NCI-H187 treated with DMSO at 0.1 percent for 48 hours (cell line): ENCODE measurements at regions not wholly inside any gene's neighbourhood (a gene's known extent, or its start where the extent isn't known, plus 50 kb on each side); places are given as distances from the start of the nearest gene placed in this dataset.
"Not testable (repeated sequence)": the region's sequence is repeated elsewhere in the genome, so short reads cannot be mapped to it uniquely, and the experiment has no call there.

Source experiments
- DNase-seq: peaks from one replicate; lab custom pipeline; 2025; lab: John Stamatoyannopoulos, UW

DNA sequence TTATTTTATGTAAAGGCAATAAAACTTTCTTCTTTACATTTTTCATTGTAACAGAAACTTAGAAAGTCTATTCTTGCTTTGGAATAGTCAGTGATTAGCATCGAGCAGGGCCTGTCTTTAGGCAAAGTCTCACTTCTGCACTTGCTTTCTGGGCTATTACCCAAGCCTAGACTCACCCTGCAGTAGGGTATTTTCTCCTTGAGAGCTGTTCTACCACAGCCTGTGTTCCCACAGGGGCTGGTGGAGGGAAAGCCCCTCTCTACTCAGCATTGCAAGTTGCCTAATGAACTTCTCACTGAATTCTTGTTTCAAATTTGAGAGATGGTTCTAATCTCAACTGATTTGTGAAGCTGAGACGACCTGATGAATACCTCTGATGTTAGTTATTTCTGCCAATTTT lies 111.7 kb upstream of the KLHL14 start:
- no peak for DNase-seq

DNA sequence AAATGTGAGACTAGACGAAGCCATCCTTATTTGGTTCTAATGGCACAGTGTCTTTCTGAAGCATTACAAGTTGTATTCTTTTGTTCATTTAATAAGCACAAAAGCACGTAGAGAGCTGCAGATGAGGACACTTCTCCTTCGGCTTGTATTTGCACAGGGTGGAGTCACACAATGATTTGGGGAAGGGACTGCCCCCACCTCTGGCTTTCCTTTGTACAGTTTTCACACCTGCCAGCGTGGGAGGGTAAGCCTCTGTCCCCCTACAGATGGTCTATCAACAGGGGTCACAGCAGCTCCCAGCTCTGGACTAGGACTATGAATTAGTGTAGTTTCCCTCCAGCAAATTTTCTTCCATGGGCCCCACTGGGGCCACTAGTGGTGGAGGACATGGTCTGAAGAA lies 108.2 kb upstream of the KLHL14 start:
- peak; percentile 23 for DNase-seq

DNA sequence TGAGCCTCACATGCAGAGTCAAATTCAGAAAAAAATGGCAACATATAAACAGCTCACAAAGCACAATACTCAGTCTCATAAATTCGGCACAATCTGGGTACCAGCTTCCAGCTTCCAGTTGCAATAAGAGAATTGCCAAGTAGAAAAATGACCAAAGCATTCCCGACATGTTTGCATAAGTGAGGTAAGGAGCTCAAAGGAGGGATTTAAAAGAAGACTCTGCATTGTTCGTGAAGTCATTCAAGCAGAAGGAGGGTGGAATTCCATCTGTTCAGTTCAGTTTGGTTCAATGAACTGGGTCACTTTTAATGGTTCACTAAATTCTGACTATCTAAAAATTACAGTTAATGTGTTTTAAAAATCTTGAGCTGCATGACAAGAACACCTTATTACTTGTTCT lies 106.7 kb upstream of the KLHL14 start:
- no peak for DNase-seq

DNA sequence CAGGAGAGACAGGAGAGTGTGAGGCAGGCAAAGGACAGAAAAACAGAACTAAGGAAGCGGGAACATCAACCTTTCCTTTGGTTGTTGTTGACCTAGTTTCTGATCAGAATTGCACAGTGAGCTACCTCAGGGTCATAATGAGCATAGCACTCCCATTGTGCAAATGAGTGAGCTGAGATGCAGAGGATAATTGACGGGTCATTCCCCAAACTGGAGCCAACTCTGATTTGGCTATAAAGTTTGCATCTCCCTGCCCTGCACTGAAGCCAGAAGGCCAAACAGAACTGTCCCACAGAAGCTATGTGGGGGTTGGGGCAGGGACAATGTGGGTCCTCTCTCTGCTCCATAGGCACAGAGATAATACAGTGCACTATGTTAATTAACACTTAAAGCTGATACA lies 105.6 kb upstream of the KLHL14 start:
- DNase-seq, result no peak

DNA sequence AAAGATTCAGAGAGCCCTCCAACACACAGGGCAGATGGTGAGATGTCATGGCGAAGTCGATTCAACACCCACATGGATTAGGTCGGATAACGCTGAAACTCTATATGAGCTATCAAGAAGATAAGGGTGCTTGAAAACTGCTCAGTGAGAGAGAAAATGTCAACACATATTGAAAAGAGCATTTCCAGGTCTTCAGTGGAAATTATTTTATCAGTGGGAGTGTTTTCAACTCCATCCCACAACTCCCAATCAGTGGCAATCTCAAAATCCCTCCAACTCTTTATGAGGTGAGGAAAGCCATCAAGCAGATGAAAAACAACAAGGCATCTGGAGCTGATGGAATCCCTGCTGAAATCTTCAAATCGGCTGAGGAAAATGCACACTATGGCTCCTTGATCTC lies 104.5 kb upstream of the KLHL14 start:
- DNase-seq, result no peak

DNA sequence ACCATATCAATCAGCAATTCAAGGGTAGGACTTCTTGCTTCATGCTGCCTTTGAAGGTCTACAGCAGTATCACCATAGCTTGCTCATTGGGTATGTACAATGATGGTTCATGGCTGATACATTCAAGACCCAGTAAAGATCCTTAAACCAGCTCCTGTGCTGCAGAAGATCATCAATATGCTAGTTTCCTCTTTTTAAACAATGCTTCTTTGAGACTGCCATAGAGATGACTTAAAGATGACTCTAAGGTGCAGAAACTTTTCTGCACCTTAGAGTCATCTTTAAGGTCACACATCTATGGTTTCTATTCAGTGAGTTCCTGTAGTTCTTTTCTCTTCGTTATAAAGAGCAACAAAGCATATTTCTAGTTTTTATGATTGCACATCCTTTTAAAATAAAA lies 102.8 kb upstream of the KLHL14 start:
- DNase-seq, result no peak

DNA sequence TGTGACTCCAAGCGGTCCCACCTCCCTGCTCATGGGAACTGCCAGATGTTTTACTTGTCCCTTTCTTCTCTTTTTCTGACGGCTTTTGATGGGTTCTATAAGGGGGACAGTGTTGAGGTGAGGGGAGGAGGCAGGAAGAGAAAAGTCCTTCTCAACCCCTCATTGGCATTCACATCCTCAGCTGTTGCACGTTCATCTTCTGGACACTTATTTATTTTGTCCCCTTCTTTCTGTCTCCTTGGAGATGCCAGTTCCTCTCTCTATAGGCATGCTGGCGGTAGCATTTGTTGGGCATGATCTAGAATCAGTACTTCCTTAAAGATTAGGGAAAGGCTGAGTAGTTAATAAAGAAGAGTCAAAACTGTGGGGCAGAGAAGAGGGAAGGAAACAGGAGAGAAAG lies 99.0 kb upstream of the KLHL14 start:
- no peak for DNase-seq

DNA sequence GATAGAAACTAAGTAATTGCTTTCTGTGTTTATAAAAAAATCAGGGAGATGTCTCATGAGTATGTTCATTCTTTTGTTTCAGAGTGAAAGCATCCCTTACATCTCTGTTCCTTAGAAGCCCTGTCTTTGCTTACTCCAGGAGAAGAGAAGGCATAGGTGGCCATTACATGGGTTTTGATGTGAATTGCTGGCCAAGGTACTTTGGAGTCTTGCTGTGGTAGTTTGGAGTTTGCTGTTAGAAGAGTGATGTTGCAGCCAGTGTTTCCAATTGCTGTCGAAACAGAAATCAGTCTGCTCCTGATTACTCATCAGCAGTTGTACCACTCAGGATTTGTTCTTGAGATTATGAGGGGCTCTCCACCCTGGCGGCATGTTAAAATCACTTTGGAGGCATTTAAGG lies 97.8 kb upstream of the KLHL14 start:
- DNase-seq, result no peak

DNA sequence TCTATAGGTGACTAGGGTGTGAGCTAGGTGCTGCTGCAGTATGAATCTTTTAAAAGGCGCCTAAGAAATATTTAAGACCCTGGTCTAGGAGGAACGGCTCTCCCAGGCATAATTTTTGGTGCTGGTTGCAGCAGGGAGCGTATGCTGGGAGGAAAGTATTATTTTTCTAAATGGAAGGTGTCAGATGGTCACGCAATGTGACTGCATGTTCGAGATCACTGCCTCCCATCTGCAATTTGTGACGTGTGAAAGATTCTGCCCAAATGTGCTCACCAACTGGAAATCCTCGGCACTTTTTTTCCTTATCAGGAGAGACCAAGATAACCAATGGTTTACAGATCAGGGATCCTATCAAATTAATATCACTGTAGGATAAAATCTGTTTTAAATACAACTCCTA lies 95.6 kb upstream of the KLHL14 start:
- DNase-seq, result no peak

DNA sequence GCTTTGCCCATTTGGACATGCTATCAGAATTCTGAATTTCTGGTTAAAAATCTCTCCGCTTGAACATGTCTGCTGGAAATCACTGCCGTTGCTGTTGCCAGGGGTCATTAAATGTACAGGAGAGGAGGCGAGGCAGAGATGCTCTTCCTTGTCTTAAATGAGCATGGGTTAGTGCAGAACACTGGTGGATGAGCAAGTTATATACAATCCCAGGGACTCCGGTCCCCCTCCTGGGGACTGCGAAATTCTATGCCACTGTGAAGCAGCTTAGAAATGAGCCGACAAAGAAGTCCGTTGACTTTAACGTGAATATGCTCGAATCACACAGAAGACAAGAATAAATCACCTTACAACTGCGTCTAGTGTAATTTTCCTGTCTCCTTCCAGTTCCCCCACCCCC lies 95.1 kb upstream of the KLHL14 start:
- no peak for DNase-seq

DNA sequence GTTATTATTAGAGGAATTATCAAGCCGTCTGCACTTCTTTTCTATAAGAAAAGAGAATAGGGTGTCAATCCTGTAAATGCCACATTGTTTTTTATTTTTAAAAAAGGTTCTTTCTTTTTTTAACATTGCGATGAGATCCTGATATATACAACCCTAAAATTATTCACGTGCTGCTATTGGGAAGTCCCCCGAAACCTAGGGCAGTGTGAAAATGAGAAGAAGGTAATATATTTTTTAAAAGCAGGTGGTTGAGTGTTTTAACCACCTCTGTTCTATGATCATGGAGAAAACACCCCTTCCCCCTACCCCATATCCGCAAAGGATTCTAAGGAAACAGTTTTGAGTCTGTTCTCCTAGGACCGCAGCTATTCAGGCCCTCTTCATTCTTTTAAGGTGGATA lies 94.5 kb upstream of the KLHL14 start:
- DNase-seq, result no peak

DNA sequence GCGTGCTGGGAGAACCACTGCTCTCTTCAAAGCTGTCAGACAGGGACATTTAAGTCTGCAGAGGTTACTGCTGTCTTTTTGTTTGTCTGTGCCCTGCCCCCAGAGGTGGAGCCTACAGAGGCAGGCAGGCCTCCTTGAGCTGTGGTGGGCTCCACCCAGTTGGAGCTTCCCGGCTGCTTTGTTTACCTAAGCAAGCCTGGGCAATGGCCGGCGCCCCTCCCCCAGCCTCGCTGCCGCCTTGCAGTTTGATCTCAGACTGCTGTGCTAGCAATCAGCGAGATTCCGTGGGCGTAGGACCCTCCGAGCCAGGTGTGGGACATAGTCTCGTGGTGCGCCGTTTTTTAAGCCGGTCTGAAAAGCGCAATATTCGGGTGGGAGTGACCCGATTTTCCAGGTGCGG lies 89.2 kb upstream of the KLHL14 start:
- not testable (repeated sequence) for DNase-seq

DNA sequence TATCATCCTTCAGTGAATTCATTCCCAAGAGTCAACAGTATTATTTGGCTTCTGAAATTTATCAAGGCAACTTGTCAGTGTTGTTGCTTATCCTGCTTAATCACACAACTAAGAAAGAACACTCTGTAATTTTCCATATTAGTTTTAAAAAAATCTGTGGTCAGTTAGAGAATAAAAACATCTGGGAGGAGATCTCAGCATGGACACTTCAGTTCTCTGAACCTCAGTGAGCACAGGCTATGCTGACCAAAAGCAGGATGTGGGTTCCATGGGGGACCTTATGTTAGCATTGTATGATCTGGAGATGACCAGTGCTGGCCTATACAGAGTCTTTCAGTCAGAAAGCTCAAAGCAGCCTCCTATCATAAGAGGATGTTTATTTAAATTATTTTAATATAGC lies 79.1 kb upstream of the KLHL14 start:
- DNase-seq, result no peak

DNA sequence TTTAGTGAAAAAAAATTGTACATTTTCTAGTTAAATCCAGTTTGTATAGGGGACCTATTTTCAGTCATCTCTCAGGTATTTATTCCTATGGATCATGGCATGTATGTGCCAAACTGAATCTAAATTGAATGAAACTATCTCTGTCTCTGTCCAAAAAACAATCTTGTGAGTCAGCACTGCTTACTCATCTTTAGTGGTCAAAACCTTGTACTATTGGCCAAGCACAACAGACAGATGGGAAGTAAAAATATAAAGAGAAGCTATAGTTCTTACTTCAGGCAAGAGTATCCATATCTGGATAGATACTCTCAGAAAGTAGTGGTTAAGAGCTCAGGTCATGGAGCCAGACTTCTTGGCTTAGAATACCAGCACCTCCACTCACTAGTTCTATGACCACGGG lies 76.0 kb upstream of the KLHL14 start:
- DNase-seq, result no peak

DNA sequence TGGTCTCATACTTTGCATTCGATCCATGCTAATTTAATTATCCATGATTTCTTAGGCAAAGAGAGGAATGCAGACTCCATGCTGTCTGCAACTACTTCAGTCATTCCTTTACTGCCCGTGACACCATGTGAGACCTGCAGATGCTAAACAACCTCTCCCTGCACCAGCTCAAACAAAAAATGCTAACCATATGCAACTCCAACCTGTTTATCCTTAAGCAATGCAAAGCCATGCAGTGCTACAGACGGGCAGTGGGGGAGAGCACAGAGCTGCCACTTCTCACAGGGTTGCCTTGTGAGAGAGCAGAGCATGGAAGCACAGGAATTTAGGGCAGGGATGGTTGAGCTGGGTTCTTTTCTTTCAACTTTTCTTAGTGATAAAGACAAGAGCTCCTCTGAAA lies 74.9 kb upstream of the KLHL14 start:
- no peak for DNase-seq

DNA sequence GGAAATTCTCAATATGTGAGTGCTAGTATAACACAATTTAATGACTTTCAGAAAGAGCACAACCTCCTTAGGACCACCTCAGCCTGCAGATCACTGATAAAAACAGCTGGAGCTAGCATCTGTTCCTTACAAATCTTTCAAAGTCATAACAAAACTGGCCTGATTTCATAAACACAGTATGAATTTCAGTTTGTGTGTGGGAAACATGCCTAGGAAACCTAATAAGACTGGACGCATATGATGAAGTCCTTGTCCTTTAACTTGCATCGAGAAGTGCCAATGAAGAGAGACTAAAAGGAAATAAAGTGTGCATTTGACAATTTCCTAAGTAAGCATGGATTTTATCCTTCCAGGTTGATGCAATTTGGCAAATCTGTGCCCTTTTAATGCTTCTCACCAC lies 74.1 kb upstream of the KLHL14 start:
- DNase-seq, result no peak

DNA sequence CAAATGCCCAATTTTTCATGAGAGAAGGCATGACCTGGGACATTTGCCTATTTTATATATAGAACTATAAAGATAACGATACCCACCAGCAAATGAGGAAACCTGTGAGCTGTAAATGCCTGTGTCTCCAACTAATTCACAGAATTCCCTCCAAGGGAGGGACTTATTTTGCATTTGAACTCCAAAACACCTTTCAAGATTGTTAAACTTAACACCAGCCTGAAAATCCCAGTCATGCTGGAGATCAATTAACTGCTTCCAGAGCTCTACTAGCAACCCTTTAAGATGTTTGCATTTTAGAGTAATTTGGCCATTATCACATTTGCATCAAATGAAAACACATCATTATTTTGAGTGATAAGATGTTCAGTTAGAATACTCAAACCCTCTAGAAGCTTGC lies 68.1 kb upstream of the KLHL14 start:
- DNase-seq, result no peak

DNA sequence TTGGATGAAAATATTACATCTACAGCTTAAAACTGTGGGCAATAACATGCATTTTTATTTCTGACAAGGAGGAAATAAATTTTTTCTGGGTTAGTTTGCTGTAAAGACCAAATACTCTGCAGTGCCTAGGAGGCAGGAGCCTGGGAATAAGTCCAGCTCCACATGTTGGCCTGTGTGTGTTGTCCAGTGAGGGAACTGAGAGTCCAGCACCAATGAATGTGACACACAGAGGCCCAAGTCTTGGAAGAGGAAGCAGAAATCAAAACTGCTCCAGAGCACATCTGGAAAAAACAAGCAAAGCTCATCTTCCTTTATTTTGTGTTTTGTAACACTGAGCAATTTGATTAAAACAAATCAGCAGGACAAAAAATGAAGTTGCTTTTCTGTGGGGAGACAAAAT lies 63.1 kb upstream of the KLHL14 start:
- DNase-seq, result no peak

DNA sequence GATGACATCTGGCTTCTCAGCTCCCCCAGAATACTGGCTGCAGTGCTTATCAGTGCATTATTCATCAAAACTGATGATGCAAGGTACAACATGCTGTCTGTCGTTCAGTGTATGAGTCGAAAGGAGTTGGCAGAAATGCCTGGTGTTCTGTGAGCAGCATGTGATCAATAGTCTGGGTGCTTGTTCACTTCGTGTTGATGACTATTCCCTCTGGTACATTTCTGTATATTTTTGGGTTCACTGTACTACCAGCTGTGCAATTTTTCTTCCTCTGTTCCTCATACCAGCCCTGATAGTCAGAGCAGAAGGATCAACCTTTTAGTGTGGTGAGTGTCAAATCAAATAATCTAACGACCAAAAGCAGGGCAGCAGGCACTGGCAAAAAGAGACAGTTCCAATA lies 59.0 kb upstream of the KLHL14 start:
- DNase-seq, result no peak

DNA sequence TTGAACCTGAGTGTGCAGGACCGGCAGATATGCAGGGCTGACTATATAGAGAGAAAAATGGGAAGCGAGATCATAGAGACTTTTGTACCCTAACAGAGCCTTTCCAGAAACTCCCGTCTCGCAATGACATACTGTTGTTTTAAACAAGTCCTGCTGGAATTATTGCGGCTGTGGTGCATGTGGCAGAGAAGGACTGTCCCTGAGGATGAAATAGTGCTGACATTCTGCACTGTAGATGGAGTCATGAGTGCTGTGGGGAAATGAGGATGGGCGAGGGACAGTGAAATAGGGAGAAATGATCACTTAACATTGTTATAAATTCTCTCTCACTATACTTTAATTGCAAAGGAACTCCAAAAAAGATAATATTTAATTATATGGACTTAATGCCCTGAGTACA lies 50.4 kb upstream of the KLHL14 start:
- no peak for DNase-seq
